GM19351 (cell line): ENCODE measurements at regions not wholly inside any gene's neighbourhood (a gene's known extent, or its start where the extent isn't known, plus 50 kb on each side); places are given as distances from the start of the nearest gene placed in this dataset.
"Not testable (repeated sequence)": the region's sequence is repeated elsewhere in the genome, so short reads cannot be mapped to it uniquely, and the experiment has no call there.

Experiments used
- ATAC-seq: cut with Tn5 transposase; IDR thresholded peaks from one replicate; pipeline ENCODE4 v1.9.1; 2021; ENCODE audit warnings: mild to moderate bottlenecking, moderate library complexity; ENCODE audit not compliant: unreplicated experiment

DNA sequence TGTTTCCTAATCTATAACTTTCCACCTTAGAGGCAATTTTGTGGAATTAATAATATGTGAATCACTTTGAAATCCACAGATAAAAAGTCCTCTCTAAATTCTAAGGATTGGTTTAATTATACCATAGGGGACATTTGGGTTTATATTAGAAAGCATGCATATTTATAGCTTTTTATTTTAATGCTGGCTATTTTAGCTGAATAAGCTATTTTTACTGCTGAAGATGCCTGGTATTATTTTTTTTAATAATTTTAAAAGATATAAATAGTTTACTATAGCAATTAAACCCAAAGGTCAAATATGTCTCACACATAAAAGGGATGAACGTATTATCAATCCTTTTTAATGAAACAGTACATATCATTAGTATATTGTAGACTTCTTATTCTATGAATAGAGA is 415.4 kb downstream of the MAGEB5 start:
- no peak for ATAC-seq

DNA sequence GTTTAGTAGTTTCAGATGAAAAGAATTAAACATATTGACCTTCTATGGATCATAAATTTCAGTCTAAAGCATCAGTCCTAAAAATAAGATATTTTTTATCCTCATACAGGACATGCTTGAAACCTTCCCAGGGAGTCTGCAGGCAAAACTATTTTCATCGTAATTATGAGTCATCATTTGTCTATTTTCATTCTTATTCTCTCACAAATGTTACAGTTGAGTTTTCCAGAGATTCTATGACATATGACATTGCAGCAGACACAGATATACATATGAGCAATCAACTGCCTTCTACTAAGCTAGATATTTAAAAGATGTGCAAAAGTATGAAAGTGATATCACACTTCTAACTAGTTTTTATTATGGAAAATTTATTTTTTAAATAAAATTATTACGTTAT is 398.0 kb downstream of the MAGEB5 start:
- no peak for ATAC-seq

GRCh38 chrX:26606971-26607370 is 391.0 kb downstream of the MAGEB5 start:
- no peak for ATAC-seq

DNA sequence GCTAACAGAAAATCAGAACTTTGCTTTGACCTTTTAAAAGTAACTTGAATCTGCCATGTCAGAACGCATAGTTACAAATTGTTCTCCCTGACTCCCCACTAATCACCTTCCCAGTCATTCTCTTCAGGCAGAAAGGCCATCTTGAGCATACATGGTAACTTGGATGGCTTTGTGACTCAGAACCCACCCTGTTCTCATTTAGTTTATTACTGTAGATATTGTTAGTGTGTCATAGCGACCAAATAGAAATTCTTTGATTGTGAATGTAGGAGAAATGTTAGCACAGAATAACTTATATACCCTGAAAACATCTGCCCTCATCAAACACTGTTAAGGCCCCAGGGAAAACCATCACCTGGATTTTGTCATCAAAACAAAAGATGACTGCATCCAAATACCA is 382.0 kb downstream of the MAGEB5 start:
- no peak for ATAC-seq

DNA sequence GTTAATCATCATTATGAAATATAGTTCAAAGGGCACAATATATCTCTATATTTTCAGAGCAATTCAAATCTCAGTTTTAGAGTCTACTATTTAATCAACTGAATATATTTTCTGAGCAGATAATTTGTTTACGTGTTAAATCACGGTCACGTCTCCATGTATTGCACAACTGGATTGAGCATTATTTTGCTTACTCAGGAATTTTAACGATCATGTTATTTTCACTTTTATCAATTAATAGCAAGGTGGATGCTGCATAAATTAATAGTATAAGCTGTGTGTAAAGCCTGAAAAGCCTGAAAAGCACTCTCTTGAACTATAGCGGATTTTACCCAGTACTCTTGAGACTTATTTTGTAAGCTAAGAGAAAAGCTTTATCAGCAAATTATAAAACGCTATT is 374.9 kb downstream of the MAGEB5 start:
- ATAC-seq, result no peak

DNA sequence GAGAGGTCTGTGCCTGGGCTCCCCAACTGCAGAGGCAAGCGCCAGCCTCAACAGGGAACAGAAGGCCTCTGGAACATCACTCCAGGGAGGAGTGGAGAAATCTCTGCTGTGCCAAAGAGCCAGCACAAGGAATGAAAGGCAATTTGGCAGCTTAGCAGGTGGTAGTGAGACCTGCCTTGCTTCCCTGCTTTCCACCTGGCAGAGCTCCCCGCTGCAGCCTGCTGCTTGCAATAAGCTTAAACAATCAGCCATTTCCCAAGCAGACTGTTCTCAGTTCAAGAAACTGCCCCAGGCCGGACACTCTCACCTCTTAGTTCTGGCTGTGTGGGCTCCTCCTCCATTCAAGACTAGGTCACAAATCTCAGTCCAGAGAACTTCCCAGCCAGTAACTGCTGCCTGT is 370.6 kb downstream of the MAGEB5 start:
- no peak for ATAC-seq

- no peak for ATAC-seq
Measured at GRCh38 chrX:26581091-26581490, 365.1 kb downstream of the MAGEB5 start.

DNA sequence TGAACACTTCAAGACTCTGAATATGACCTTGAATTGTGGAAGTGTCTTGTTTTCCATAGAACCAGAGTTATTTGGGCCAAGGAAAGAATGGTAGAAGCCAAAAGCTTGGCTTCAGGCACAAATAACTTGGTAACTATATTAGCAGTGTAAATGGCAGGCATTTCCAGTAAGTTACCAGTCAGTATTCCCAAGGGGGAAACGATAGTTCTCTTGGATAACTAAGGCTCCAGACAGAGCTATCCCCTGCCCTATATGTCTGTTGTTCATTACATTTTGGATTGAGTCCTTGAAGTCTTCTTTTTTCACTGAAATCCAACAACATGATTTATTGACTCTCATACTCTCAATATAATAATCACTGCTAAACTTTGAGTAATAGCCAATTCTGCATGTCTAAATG is 364.1 kb downstream of the MAGEB5 start:
- no peak for ATAC-seq

DNA sequence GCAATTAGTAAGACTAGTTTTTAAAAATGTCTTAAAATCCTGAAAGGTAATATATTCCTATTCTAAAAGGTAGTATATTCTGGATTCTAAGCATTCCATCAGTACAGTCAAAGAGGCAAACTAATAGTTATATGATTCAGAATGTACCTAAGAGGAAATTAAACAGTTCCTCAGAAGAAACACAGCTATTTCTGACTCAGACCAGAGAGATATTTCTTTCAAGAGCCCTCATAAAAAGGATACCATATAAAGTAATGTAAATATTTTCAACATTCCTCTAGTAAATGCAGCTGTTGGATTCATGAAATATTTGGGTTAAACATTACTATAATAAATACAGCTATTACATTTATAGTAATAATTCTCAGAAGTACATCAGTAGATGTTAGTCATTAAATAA is 358.3 kb downstream of the MAGEB5 start:
- ATAC-seq, result no peak

- no peak for ATAC-seq
Measured at GRCh38 chrX:26562156-26562555, 346.2 kb downstream of the MAGEB5 start.

DNA sequence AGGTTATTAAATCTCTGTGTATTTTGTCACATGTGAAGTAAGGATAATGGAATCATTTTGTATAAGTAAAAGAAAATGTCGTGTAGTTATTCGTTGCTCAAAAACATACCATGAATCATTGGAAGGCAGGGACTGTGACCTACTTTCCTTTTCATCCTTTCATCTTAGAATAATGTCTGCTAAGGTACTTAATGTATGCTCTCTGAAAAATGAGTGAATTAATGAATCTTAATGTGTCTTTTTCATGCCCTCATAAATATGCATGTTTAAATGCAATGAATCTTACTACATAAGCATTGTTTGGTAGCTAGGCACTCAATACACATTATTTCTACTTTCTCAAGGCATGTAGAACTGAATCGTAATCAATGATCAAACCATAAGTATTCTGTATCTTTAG is 343.9 kb downstream of the MAGEB5 start:
- no peak for ATAC-seq

DNA sequence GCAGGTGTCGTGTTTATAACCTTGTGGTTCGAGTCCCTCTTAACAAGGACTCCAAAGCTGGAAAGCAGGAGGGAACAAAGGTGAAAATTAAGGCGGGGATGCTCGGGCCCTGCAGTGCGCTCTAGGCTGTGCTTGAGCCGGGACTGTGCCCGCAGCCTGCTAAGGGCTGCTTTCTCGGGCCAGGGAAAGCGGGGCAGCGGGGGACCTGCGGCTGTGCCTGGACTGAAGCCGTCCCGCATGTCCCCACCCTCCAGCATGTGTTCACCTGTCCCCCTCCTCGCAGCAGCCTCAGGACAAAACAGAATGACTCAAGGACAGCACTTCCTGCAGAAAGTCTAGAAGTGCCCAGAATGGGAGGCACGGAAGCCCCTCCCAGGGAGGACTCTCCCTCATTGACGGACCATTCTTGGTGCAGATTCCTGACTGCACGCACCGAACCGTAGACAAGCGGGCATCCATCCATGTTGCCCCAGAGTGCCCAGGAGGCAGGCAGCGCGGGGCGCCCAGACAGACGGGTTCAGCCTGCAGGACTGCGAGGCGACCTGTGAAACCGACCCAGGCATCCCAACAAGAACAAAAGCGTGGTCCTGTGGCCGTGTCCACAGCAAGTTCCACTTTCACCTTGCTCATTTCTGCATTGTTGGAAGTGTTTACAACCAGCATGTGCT is 342.9 kb downstream of the MAGEB5 start:
- ATAC-seq, result no peak

- ATAC-seq, result no peak
Measured at GRCh38 chrX:26557691-26558321, 341.8 kb downstream of the MAGEB5 start.

DNA sequence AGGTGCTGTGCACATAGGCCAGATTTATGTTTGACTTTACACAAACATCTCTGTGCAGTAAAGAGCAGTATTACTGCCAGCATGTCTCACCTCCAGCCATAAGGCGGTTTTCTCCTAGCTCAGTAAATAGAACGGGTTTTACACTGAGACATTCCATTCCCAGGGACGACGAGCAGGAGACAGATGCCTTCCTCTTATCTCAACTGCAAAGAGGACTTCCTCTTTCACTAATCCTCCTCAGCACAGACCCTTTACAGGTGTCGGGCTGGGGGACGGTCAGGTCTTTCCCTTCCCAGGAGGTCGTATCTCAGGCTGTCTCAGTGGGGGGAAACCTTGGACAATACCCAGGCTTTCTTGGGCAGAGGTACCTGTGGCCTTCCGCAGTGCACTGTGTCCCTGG is 309.8 kb downstream of the MAGEB5 start:
- not testable (repeated sequence) for ATAC-seq

DNA sequence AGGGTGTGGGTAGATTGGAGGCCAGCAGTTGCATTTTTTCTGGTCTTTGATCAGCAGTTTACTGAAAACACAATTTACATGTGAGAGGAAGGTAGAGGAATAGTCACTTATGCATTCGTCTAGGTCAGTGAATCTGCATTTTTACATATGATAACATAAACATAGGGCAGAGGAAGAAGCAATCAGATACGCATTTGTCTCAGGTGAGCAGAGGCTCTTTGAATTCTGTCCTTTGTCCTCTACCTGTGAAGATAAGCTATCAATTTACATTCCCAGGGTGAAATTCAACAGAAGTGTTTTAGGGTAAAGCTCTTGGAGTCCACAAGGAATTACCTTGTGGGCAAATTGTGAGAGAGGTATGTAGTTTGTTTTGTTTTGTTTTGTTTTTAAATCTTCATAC is 306.5 kb downstream of the MAGEB5 start:
- no peak for ATAC-seq

GRCh38 chrX:26511589-26512363 is 295.8 kb downstream of the MAGEB5 start:
- ATAC-seq, result no peak

DNA sequence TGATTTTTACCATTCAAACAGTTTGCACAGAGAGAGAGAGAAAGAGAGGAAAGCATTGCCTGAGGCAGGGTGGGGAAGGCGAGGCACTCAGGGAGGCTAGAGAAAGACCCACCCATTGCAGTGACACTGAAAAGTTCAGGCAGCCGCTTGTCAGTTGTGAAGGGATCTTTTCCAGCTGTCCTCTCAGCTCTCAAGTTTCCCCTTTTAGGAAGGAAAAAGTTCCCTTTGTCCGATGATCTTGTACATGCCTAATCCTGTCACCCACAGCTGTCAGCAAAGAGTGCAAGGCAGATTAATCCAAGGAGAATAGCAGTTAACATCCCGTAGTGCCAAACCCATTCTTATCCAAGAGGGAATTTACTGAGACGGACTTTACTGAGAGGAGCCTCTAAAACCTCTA is 255.0 kb downstream of the MAGEB5 start:
- ATAC-seq, result no peak

GRCh38 chrX:26466387-26466786 is 250.4 kb downstream of the MAGEB5 start:
- ATAC-seq, result no peak

DNA sequence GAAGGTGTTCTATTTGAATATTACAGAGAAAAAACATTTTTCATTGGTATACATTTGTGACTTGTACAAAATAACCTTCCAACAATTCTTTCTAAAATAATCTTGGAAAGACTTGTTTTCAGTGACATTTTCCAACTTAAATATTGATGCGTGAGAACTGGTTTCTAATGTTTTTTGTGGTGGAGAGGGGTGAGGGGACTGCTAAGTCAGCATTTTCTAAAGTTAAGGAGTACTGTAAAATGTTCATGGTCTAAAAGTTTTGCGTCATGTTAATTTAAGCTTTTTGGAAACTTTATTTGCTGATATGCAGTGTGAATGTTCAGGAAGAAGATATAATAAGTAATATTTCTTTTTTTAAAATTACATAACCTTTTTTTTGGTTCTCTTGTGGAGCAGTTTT is 229.3 kb downstream of the MAGEB5 start:
- ATAC-seq, result no peak

- not testable (repeated sequence) for ATAC-seq
Measured at GRCh38 chrX:26444417-26444816, 228.4 kb downstream of the MAGEB5 start.

DNA sequence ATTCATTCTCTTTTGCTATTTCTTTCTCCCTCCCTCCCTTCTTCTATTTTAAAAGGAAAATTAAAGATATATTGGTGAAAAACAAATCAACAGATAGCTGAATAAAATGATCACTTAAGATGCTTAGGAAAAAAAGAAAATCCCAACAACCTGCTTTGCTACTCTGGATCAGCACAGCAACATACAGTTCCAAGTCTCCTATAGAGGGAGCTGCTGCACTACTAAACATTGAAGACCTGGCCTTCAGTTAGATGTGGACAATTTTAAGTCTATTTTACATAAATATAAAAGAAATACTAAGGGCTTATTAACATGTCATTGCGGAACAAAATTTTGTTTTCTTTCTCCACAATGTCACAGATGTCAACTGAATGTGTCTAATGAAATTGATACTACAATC is 226.4 kb downstream of the MAGEB5 start:
- ATAC-seq, result no peak

DNA sequence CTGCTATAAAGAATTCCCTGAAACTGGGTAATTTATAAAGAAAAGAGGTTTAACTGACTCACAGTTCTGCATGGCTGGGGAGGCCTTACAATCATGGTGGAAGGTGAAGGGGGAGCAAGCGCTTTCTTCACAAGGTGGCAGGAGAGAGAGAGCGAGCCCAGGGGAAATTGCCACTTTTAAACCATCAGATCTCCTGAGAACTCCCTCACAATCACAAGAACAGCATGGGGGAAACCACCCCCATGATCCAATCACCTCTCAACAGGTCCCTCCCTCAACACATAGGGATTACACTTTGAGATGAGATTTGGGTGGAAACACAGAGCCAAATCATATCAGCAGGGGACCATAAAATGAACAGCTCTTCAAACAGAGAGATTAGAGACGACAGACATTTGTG is 198.6 kb downstream of the MAGEB5 start:
- ATAC-seq, result no peak
